NCI-H524 (cell line): ENCODE measurements at regions not wholly inside any gene's neighbourhood (a gene's known extent, or its start where the extent isn't known, plus 50 kb on each side); places are given as distances from the start of the nearest gene placed in this dataset.

Source experiments
- DNase-seq, 2 experiments: peaks; one replicate each; lab custom pipeline; 2025; lab: John Stamatoyannopoulos, UW

GRCh38 chr14:96980835-96981234 lies 183.7 kb downstream of the VRK1 start:
- DNase-seq, result no peak

GRCh38 chr14:96986256-96987085 lies 189.3 kb downstream of the VRK1 start:
- DNase-seq, result no peak

- no peak for DNase-seq
These were observed 189.9 kb downstream of the VRK1 start for GRCh38 chr14:96987086-96987474.

- DNase-seq, result no peak
These were observed 190.6 kb downstream of the VRK1 start for GRCh38 chr14:96987771-96988170.

- DNase-seq, result no peak
These were observed 192.1 kb downstream of the VRK1 start for GRCh38 chr14:96989306-96989705.

GRCh38 chr14:96991226-96991625 lies 194.0 kb downstream of the VRK1 start:
- no peak for DNase-seq

GRCh38 chr14:96994999-96995398 lies 197.8 kb downstream of the VRK1 start:
- no peak for DNase-seq

GRCh38 chr14:96997269-96997668 lies 200.1 kb downstream of the VRK1 start:
- no peak for DNase-seq

- DNase-seq, result no peak
These were observed 200.8 kb downstream of the VRK1 start for GRCh38 chr14:96997996-96998395.

- no peak for DNase-seq
These were observed 202.5 kb downstream of the VRK1 start for GRCh38 chr14:96999654-97000155.

GRCh38 chr14:97002454-97002853 lies 205.3 kb downstream of the VRK1 start:
- no peak for DNase-seq

GRCh38 chr14:97005934-97006333 lies 208.8 kb downstream of the VRK1 start:
- peak in 1 of 2 experiments; percentile 58 for DNase-seq

- peak in 1 of 2 experiments; percentile 17 for DNase-seq
These were observed 213.4 kb downstream of the VRK1 start for GRCh38 chr14:97010491-97011160.

- DNase-seq, result no peak
These were observed 216.7 kb downstream of the VRK1 start for GRCh38 chr14:97013878-97014277.

- no peak for DNase-seq
These were observed 223.8 kb downstream of the VRK1 start for GRCh38 chr14:97021001-97021400.

GRCh38 chr14:97021571-97022168 lies 224.5 kb downstream of the VRK1 start:
- peak; percentile 15 to 33 for DNase-seq

- no peak for DNase-seq
These were observed 225.6 kb downstream of the VRK1 start for GRCh38 chr14:97022741-97023140.

GRCh38 chr14:97023871-97024270 lies 226.7 kb downstream of the VRK1 start:
- DNase-seq, result no peak

GRCh38 chr14:97024300-97024699 lies 227.1 kb downstream of the VRK1 start:
- no peak for DNase-seq

GRCh38 chr14:97025722-97026121 lies 228.5 kb downstream of the VRK1 start:
- DNase-seq, result no peak

- DNase-seq, result no peak
These were observed 230.2 kb downstream of the VRK1 start for GRCh38 chr14:97027256-97027999.

GRCh38 chr14:97028382-97028781 lies 231.2 kb downstream of the VRK1 start:
- no peak for DNase-seq
